OCI-LY7 (cell line): ENCODE measurements at regions not wholly inside any gene's neighbourhood (a gene's known extent, or its start where the extent isn't known, plus 50 kb on each side); places are given as distances from the start of the nearest gene placed in this dataset.

ENCODE experiments used
- BruUV-seq: library from RNA; stranded (reverse); fragments of 400-500 nt; replicated peaks from 2 replicates; lab custom pipeline; 2021; lab: Mats Ljungman, UMichigan
- CTCF ChIA-PET: fragments of 300-600 bp; sonication (Branson Sonifier 250); formaldehyde crosslinking; loops from one replicate; lab custom pipeline; 2022; ENCODE audit warnings: antibody characterized with exemption; ENCODE audit not compliant: unreplicated experiment; lab: Charles Lee
- POLR2A ChIA-PET: fragments of 300-600 bp; sonication (Branson Sonifier 250); formaldehyde crosslinking; loops from one replicate; lab custom pipeline; 2022; ENCODE audit warnings: antibody characterized with exemption; lab: Charles Lee
- DNase-seq: peaks from one replicate; pipeline ENCODE4 v3.0.0-alpha.2; 2015; ENCODE audit warnings: low spot score
- H2AFZ ChIP-seq: fragments of 200-600 bp; sonication (generic), shearing (Covaris generic); 2 replicates; pipeline ENCODE4 v1.6.1; 2014; ENCODE audit warnings: mild to moderate bottlenecking, antibody characterized with exemption, low read length, moderate library complexity
- H3K27ac ChIP-seq: fragments of 200-600 bp; sonication (generic); 2 replicates; pipeline ENCODE4 v1.5.1; 2014; ENCODE audit warnings: mixed run types, low read depth, mild to moderate bottlenecking, moderate library complexity, low read length, inconsistent platforms; ENCODE audit not compliant: poor library complexity, severe bottlenecking
- H3K36me3 ChIP-seq: fragments of 200-600 bp; sonication (generic); 2 replicates; pipeline ENCODE4 v1.6.1; 2014; ENCODE audit warnings: mild to moderate bottlenecking, antibody characterized with exemption, low read length, moderate library complexity, mixed read lengths; ENCODE audit not compliant: insufficient read depth
- H3K4me1 ChIP-seq: fragments of 200-600 bp; sonication (generic); 2 replicates; pipeline ENCODE4 v1.5.1; 2014; ENCODE audit warnings: mild to moderate bottlenecking, low read length; ENCODE audit not compliant: insufficient read depth, poor library complexity, severe bottlenecking
- H3K4me2 ChIP-seq: fragments of 200-600 bp; sonication (generic); 2 replicates; pipeline ENCODE4 v1.6.1; 2014; ENCODE audit warnings: mild to moderate bottlenecking, low read length
- H3K4me3 ChIP-seq: fragments of 200-600 bp; sonication (generic); 2 replicates; pipeline ENCODE4 v1.5.1; 2014; ENCODE audit warnings: mild to moderate bottlenecking, low read depth, low read length; ENCODE audit not compliant: poor library complexity, severe bottlenecking
- H3K79me2 ChIP-seq: fragments of 200-600 bp; sonication (generic); 2 replicates; pipeline ENCODE4 v1.6.1; 2016; ENCODE audit warnings: low read depth, mild to moderate bottlenecking, low read length, moderate library complexity, mixed read lengths; ENCODE audit not compliant: insufficient read depth
- H3K9me2 ChIP-seq: fragments of 200-600 bp; sonication (generic); 2 replicates; pipeline ENCODE4 v1.6.1; 2016; ENCODE audit warnings: mild to moderate bottlenecking, low read length, mixed read lengths; ENCODE audit not compliant: insufficient read depth
- H3K9me3 ChIP-seq: fragments of 200-600 bp; sonication (generic); 2 replicates; pipeline ENCODE4 v1.6.1; 2014; ENCODE audit warnings: mild to moderate bottlenecking, mixed run types, low read length, mixed read lengths
- H4K20me1 ChIP-seq: fragments of 200-600 bp; sonication (generic); 2 replicates; pipeline ENCODE4 v1.6.1; 2014; ENCODE audit warnings: mild to moderate bottlenecking, antibody characterized with exemption, low read length, moderate library complexity, mixed read lengths; ENCODE audit not compliant: insufficient read depth
- CTCF ChIP-seq: fragments of 200-600 bp; sonication (generic); conservative IDR thresholded peaks from 2 replicates; pipeline ENCODE4 v1.5.1; 2014; ENCODE audit warnings: mild to moderate bottlenecking, antibody characterized with exemption, low read length, moderate library complexity, mixed read lengths
- EZH2phosphoT487 ChIP-seq: fragments of 200-600 bp; sonication (generic); IDR thresholded peaks from 2 replicates; pipeline ENCODE4 v1.6.1; 2018; ENCODE audit warnings: low read depth, borderline replicate concordance, mild to moderate bottlenecking, mixed run types, antibody characterized with exemption, low read length, moderate library complexity, mixed read lengths
- intact Hi-C: fragments of 100-400 bp; cut with micrococcal nuclease; formaldehyde crosslinking; loops from one replicate; pipeline ENCODE4 v1.10.0; 2022; ENCODE audit not compliant: unreplicated experiment

GRCh38 chr2:47230418-47230817 is 54.1 kb upstream of the CALM2 start:
- intact Hi-C loops: no loop called here
- Histone ChIP-seq H3K9me3 (no peaks in the 10 kb centered on the region), H3K79me2 (no peaks in the 10 kb centered on the region), H3K36me3 (no peaks in the 10 kb centered on the region), H3K27ac (no peak overlapping the region), H3K4me2 (no peak overlapping the region), H3K4me3 (no peak overlapping the region), H2AFZ (no peak overlapping the region), H3K9me2 (no peaks in the 10 kb centered on the region), H3K4me1 (no peaks in the 10 kb centered on the region), H4K20me1 (no peaks in the 10 kb centered on the region)
- ChIA-PET POLR2A (no interaction called here), CTCF (no interaction called here)
- no peak for DNase-seq
- BruUV-seq: no TSS peak
- no peak for TF ChIP-seq EZH2phosphoT487
- no peak for TF ChIP-seq CTCF

- no peak overlapping the region for H3K4me3 ChIP-seq
- no peaks in the 10 kb centered on the region for H3K79me2 ChIP-seq
- no peaks in the 10 kb centered on the region for H3K36me3 ChIP-seq
- no peaks in the 10 kb centered on the region for H3K9me3 ChIP-seq
- TF ChIP-seq CTCF (no peak), EZH2phosphoT487 (no peak)
- no peaks in the 10 kb centered on the region for H4K20me1 ChIP-seq
- no peak overlapping the region for H3K27ac ChIP-seq
- ChIA-PET POLR2A (interaction anchor here (0.7 kb wide), 1 partner anchor 13 kb away, joined by 3 read pairs; no protein-coding TSS in a partner anchor), CTCF (no interaction called here)
- BruUV-seq: no TSS peak
- no peak overlapping the region for H3K4me2 ChIP-seq
- H2AFZ ChIP-seq: no peak overlapping the region
- DNase-seq: no peak
- intact Hi-C loops: no loop called here
- H3K9me2 ChIP-seq: no peaks in the 10 kb centered on the region
- H3K4me1 ChIP-seq: no peaks in the 10 kb centered on the region
Measured at GRCh38 chr2:47227532-47228279, 51.4 kb upstream of the CALM2 start.

- H3K9me3 ChIP-seq: no peaks in the 10 kb centered on the region
- ChIA-PET CTCF (no interaction called here), POLR2A (interaction anchor here (0.7 kb wide), 1 partner anchor 12 kb away, joined by 3 read pairs; no protein-coding TSS in a partner anchor)
- H3K79me2 ChIP-seq: no peaks in the 10 kb centered on the region
- intact Hi-C loops: no loop called here
- H3K4me2 ChIP-seq: no peak overlapping the region
- DNase-seq: no peak
- no peaks in the 10 kb centered on the region for H3K4me1 ChIP-seq
- TF ChIP-seq CTCF: no peak
- TF ChIP-seq EZH2phosphoT487: no peak
- H3K36me3 ChIP-seq: no peaks in the 10 kb centered on the region
- no peaks in the 10 kb centered on the region for H4K20me1 ChIP-seq
- no TSS peak for BruUV-seq
- no peak overlapping the region for H3K4me3 ChIP-seq
- no peaks in the 10 kb centered on the region for H3K9me2 ChIP-seq
- H3K27ac ChIP-seq: no peak overlapping the region
- H2AFZ ChIP-seq: no peak overlapping the region
Measured at GRCh38 chr2:47226923-47227220, 50.6 kb upstream of the CALM2 start.
